Fibroblast of villous mesenchyme (primary cell): ENCODE measurements at regions not wholly inside any gene's neighbourhood (a gene's known extent, or its start where the extent isn't known, plus 50 kb on each side); places are given as distances from the start of the nearest gene placed in this dataset.

ENCODE experiments used
- DNase-seq: peaks from one replicate; pipeline ENCODE4 v3.0.0-alpha.2; 2010; ENCODE audit warnings: low read depth
- H3K4me3 ChIP-seq: 2 replicates; pipeline ENCODE4 v1.5.1; 2011; ENCODE audit warnings: low read depth, mild to moderate bottlenecking, low read length
- TF ChIP-seq, protein P1 (sequence below): IDR thresholded peaks from 2 replicates; pipeline ENCODE4 v1.5.1; 2012; ENCODE audit warnings: low read depth, mild to moderate bottlenecking, low read length; ENCODE audit not compliant: insufficient read depth

DNA sequence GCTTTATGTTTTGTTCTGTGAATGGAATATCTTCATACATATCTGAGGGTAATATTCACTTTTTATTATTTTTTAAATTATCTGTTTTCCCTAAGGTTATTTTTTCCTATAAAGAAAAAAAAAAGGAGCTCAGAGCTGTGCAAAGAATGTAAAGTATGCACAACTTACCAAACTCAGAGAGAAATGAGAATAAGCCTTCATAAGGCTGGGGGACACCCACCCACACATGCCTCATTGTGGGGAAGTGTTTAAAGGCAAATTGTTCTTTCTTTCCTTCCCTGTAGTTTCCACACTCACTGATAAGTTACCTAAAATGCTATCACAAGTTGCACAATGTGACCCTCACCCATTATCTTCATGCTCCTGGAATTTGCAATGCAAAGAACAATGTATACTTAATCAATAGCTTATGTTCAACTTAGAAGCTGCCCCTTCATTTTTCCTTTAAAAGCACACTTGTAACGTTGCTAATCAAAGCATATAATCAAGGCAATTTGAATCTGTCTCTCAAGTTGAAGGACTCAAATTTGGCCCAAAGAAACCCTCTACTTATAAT, 108.1 kb downstream of the GNAT3 start:
- H3K4me3 ChIP-seq = no peak overlapping the region
- DNase-seq = no peak
- TF ChIP-seq, protein P1, sequence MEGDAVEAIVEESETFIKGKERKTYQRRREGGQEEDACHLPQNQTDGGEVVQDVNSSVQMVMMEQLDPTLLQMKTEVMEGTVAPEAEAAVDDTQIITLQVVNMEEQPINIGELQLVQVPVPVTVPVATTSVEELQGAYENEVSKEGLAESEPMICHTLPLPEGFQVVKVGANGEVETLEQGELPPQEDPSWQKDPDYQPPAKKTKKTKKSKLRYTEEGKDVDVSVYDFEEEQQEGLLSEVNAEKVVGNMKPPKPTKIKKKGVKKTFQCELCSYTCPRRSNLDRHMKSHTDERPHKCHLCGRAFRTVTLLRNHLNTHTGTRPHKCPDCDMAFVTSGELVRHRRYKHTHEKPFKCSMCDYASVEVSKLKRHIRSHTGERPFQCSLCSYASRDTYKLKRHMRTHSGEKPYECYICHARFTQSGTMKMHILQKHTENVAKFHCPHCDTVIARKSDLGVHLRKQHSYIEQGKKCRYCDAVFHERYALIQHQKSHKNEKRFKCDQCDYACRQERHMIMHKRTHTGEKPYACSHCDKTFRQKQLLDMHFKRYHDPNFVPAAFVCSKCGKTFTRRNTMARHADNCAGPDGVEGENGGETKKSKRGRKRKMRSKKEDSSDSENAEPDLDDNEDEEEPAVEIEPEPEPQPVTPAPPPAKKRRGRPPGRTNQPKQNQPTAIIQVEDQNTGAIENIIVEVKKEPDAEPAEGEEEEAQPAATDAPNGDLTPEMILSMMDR = no peak

DNA sequence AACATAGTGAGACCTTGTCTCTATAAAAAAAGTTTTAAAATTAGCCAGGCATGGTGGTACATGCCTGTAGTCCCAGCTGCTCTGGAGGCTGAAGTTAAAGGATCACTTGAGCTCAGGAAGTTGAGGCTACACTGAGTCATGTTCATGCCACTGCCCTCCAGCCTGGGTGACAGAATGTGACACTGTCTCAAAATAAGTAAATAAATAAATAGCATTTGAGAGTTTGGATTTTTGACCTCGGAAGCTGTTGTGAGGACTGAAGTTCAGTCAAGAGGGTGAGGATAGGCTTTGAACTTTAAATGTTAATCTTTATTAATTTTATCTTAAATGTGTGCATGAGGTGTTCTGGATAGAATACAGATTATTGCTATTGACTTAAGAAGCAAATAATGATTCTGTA, 110.2 kb downstream of the GNAT3 start:
- TF ChIP-seq, protein P1 = no peak
- no peak for DNase-seq
- H3K4me3 ChIP-seq = no peak overlapping the region

DNA sequence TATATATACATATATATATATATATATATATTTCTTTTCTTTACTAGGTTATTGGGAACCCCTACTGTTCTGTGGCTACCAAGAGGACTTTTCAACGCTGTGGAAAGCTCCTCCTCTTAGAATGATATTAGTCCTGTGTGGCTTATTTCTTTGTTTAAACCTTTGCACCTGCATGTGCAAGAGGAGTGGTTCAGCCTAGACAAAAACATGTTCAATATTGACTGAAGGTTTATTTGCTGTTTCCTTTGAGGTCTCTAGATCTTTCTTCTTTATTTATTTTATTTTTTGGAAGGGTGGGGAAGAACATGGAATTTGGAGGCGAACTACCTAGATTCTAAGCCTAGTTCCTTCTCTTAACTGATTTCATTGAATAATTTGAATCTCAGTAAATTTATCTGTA, 118.1 kb downstream of the GNAT3 start:
- TF ChIP-seq, protein P1 = no peak
- H3K4me3 ChIP-seq = no peak overlapping the region
- no peak for DNase-seq

DNA sequence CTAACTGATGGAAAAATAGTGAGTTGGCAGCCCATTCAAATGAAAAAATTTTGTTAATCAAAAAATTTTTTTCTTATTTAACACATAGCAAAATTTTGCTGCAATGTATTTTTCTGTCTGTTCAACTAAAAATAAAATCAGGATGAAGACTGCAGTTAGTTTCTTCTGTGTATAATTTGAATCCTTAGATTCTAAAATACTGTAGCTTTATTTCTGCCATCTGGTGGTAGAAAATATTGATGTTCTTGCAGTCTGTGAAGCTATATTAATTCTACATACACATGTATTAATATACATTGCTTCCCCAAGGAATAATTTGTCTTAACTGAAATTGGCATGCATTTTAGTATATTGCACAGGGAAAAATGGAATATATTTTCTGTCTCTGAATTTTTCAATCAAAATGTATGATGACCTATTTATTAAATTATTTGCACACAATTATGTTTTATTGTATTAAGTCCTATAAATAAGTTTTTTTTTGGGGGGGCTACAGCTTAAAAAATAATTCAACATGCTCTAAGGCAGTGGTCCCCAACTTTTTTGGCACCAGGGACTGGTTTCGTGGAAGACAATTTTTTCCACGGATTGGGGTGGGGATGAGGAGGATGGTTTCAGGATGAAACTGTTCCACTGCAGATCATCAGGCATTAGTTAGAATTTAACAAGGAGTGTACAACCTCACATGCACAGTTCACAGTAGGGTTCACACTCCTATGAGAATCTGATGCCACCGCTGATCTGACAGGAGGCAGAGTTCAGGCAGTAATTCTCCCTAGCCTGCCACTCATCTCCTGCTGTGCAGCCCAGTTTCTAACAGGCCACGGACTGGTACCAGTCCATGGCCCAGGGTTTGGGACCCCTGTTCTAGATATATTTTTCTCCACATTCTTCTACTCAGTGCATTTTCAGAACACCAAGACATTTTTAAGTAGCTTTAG, 119.4 kb downstream of the GNAT3 start:
- peak; percentile 69 for DNase-seq
- H3K4me3 ChIP-seq = no peak overlapping the region
- TF ChIP-seq, protein P1 = peak; percentile 54

DNA sequence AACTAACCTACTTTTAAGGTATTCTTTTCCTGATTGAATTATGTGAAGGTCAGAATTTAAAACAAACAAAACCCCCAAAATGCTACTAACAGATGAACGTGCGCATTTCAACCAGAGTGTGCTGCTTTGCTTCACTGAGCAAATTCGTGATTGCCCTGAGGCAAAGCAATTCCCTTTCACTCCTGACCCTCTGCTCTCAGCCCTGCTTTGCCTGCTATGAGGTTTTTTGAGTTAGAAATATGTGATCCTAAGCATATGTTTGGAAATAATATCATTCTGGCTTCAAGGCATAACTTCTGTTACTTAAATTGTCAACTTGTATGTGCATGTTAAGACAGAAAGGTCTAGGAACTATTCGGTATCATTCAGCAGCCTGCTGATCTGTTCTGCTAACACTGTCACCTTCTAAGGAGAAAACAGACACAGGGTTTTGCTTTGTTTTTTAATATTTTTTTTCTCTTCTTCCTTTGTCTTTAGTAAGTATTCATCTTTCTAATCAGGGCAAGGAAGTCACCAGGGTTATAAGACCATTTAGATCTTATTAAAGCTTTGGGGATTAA, 124.2 kb downstream of the GNAT3 start:
- TF ChIP-seq, protein P1 = no peak
- no peak overlapping the region for H3K4me3 ChIP-seq
- peak; percentile 38 for DNase-seq

DNA sequence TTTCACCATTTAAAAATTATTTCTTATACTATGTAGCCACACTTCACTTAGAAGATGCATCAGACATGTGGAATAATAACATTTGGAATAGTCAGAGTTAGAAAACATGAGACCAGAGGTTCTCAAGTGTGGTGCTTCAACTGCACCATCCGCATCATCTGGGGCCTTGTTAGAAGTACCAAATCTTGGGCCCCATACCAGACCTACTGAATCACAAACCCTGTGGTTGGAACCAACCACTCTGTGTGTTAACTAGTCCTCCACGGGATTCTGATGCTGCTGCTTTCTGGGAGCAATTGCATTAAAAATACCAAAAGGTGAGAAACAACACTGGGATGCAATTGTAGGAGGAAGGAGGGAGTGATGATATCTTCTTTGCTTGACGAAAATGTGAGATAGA, 125.2 kb downstream of the GNAT3 start:
- H3K4me3 ChIP-seq = no peak overlapping the region
- DNase-seq = no peak
- TF ChIP-seq, protein P1 = no peak
